ENCODE measurements at regions not wholly inside any gene's neighbourhood (a gene's known extent, or its start where the extent isn't known, plus 50 kb on each side); places are given as distances from the start of the nearest gene placed in this dataset.

DNA sequence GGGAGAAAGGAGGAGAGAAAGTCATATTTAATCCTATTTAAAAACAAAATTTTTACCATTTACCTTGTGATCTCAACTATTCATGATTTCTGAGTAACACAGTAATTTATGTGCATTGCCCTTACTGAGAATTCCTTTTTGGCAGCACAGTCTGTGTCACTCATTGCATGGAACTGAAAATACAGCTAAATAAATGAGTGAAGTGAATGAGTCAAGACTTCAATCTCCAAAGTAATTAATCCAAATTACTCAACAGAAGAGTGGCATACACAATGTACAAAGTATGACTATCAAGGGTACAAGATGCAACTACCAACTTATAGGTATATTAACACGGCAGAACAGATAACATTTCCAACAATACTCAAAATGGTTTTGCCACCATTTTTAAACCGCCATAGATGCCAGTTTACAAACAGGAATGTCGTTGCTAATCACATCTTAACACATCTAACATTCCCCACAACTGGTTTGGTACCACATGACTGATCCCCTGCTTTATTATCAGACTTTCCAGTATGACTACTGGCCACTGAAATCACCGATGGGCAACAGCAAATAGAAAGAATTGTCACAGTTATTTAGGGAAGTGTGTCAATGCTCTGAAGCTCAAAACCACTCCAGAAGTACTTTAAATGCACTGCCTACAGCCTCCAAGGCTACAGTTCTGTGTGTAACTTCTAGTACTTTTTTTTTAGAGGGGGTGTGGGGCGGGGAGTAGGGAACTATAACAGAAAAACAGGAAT is 410.4 kb downstream of the SHQ1 start:
- TF ChIP-seq EZH2phosphoT487 (IDR thresholded peaks at IDR 0.05; ENCODE audit: low read depth, severe bottlenecking, unreplicated experiment) (no peak), CTCF (IDR thresholded peaks at IDR 0.05; ENCODE audit: poor library complexity) (no peak), EZH2 (IDR thresholded peaks at IDR 0.05; ENCODE audit: borderline replicate concordance) (no peak)

All from hepatocyte (in vitro differentiated cells).